HG03066 (cell line): ENCODE measurements at regions not wholly inside any gene's neighbourhood (a gene's known extent, or its start where the extent isn't known, plus 50 kb on each side); places are given as distances from the start of the nearest gene placed in this dataset.

Experiments used
- ATAC-seq: cut with Tn5 transposase; IDR thresholded peaks from one replicate; pipeline ENCODE4 v1.9.1; 2021; ENCODE audit warnings: low read depth; ENCODE audit not compliant: unreplicated experiment

GRCh38 chr16:73389085-73389484 lies 341.2 kb upstream of the ZFHX3 start:
- no peak for ATAC-seq

- no peak for ATAC-seq
Observed at GRCh38 chr16:73387979-73388378, 340.1 kb upstream of the ZFHX3 start.

- no peak for ATAC-seq
Observed at GRCh38 chr16:73385696-73386095, 337.8 kb upstream of the ZFHX3 start.

- ATAC-seq = no peak
Observed at GRCh38 chr16:73384506-73385089, 336.7 kb upstream of the ZFHX3 start.

GRCh38 chr16:73383988-73384365 lies 336.0 kb upstream of the ZFHX3 start:
- ATAC-seq = no peak

GRCh38 chr16:73383195-73383987 lies 335.5 kb upstream of the ZFHX3 start:
- no peak for ATAC-seq

- no peak for ATAC-seq
Observed at GRCh38 chr16:73378471-73378870, 330.5 kb upstream of the ZFHX3 start.

- ATAC-seq = no peak
Observed at GRCh38 chr16:73371584-73372319, 323.8 kb upstream of the ZFHX3 start.

GRCh38 chr16:73369851-73370250 lies 321.9 kb upstream of the ZFHX3 start:
- ATAC-seq = no peak

GRCh38 chr16:73368715-73369114 lies 320.8 kb upstream of the ZFHX3 start:
- no peak for ATAC-seq

- ATAC-seq = no peak
Observed at GRCh38 chr16:73365016-73365551, 317.2 kb upstream of the ZFHX3 start.

GRCh38 chr16:73364413-73364812 lies 316.5 kb upstream of the ZFHX3 start:
- ATAC-seq = no peak

- no peak for ATAC-seq
Observed at GRCh38 chr16:73361061-73361460, 313.1 kb upstream of the ZFHX3 start.

GRCh38 chr16:73356401-73357079 lies 308.6 kb upstream of the ZFHX3 start:
- ATAC-seq = no peak

GRCh38 chr16:73355981-73356380 lies 308.1 kb upstream of the ZFHX3 start:
- ATAC-seq = no peak

GRCh38 chr16:73354434-73354833 lies 306.5 kb upstream of the ZFHX3 start:
- no peak for ATAC-seq

- no peak for ATAC-seq
Observed at GRCh38 chr16:73350707-73351452, 303.0 kb upstream of the ZFHX3 start.

- no peak for ATAC-seq
Observed at GRCh38 chr16:73347500-73348375, 299.8 kb upstream of the ZFHX3 start.

- ATAC-seq = no peak
Observed at GRCh38 chr16:73339821-73340220, 291.9 kb upstream of the ZFHX3 start.
